GM19328 (cell line): ENCODE measurements at regions not wholly inside any gene's neighbourhood (a gene's known extent, or its start where the extent isn't known, plus 50 kb on each side); places are given as distances from the start of the nearest gene placed in this dataset.

ENCODE experiments used
- ATAC-seq: cut with Tn5 transposase; IDR thresholded peaks from one replicate; pipeline ENCODE4 v1.9.1; 2021; ENCODE audit warnings: mild to moderate bottlenecking, moderate library complexity; ENCODE audit not compliant: unreplicated experiment

GRCh38 chr2:176388861-176389260 lies 119.6 kb downstream of the MTX2 start:
- no peak for ATAC-seq

DNA sequence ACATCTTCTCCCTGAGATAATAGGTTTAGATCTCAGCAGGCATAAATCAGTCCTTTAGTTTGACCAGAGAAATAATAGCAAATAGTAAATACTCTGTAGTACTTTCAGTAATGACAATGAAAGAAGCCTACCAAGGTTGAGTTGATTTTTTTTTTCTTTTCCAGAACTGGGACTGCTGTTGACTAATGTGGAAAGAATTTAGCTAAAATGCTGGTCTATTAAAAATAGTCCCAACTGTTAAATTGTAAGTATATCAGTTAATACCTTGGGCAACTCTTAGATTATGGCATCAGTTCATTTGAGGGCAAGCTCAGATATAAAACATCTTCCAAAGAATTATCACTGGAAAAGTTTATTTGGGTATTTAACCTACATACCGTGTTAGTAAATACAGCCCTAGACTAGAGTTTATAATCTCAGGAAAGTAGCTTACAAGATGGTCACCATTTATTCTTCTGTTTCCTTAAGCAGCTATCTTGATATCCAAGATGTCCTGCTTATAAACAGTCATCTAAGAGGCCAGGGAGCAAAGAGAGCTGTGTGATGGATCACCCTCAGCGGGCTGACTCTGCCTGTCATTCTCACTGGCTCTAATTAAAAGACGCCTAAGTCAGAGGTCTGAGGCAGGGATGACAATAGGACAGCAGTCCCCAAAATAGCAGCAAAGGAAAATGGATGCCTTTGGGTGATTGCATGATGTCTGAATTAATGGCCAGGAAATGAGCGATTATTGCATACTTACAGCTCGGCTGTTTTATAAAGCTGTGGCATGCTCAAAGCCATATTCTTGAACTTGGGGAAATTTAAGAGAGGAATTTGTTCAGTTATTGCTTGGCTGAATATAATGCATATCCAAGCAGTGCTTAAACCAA lies 121.3 kb downstream of the MTX2 start:
- ATAC-seq, result no peak

DNA sequence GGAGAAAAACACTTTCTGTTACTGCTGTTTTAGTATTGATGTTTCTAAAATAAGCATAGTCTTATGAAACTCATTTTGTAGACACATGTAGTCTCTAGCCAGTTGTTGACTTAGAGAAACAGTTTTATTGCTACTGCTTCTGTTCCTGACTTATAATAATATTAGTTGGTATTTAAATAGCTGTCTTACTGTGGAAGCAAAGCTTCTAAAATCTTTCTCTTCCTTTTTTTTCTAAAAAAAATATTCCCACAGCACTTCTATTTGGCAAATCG lies 121.8 kb downstream of the MTX2 start:
- no peak for ATAC-seq

DNA sequence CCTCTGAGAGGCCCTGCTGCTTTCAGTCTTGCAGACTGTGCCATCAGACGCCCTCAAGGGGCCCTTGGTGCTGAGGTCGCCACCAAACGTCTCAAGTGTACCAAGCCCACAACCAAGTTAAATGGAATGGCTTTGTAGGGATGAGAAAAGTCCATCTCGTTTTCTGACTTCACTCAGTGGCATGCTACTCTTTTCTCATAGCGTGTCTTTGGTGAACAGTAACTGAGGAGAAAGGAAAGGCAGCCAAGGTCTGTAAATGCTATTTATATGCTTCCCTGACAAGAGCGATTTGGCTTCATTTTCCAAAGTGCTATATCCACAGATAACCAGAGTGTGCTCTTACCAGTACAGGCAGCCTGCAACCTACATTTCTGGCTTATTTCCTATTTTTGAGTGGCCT lies 123.0 kb downstream of the MTX2 start:
- no peak for ATAC-seq

DNA sequence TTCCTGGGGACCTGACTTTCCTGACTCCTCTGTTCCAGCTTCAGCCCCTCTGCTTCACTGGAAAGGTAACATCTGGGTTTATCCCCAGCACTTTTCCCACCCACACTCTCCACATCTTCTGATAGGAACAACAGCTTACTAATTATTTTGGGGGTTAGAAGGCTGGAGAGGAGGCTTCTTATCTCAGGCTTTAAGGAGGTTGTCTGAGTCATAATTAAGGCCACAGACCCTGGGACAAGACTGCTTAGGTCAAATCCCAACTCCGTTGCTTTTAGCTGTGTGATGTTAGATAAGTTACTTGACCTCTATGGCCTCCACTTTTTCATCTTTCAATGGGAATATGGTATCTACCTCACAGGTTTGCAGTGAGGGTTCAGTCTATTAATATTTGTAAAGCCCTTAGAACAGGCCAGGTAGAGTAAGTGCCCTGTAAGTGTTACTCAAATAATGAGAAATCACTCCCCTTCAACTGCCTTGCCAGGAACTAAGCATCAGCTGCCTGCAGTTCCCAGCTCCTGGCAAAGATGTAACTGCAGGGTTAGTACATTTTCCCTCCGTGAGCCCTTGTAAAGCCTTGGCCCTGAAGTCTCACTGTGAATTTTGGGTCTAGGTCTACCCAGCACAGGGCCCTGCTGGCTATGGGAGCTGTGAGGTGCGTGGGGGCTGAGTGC lies 123.6 kb downstream of the MTX2 start:
- no peak for ATAC-seq

DNA sequence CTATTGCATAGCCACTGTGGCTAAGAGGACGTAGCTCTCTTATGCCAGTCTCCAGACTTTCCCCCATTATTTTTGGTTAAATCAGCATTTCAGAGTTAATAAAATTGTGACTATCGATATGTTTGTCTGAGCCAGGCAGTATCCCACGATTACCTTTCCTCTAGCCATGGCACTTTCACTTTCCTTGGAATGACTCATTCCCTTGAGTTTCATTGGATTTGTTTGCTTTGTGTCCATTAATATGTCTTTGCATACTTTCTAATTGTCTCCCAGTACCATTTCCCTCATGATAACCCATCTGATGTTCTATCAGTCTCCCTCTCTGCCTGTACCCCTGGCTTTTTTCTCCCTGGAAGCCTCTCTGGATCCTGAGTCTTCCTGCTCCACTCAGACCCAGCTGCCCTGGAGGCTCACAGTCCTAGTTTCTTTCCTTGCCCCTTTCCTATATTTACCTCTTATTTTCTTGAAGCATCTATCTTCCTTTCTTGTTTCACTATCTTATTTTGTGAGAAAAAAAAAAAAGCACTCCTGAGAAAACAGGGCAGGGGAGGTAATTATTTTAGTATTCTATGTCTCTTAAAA lies 126.1 kb downstream of the MTX2 start:
- no peak for ATAC-seq

DNA sequence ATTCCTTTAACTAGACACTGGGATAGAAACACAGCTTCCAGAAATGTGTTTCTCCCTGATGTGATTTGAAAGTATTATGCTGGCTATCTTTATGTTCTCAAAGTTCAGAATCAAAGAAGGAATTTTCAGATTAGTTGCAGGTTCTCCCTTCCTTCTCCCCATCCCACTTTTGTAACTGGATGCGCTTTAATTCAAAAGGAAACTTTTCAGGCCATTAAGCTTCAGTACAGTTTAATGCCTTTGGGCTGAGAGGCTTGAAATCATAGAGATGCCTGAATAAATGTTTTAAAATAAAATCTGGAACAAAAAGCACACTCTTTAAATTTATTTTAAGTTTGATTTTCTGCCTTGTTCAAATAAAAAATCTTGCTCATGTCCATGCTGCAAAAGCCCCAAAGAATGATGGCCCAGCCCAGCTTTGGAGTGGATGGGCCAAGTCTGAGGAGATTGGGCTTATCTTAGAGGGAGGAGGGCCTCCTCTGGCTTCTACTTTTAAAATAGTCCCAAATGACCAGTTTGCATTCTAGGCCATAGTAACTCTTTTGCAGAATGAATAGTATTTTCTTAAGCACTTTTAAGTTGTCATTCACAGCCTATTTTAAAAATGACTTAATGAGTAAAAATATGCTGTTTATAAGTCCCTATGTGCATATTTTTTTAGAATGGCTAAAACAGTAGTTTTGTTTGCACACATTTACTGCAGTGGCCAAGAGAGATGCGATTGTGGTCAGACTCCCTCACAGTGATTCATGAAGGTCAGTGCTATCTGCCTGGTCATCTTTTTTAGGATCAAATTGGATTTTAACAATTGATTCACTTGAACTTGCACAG lies 129.2 kb downstream of the MTX2 start:
- no peak for ATAC-seq

DNA sequence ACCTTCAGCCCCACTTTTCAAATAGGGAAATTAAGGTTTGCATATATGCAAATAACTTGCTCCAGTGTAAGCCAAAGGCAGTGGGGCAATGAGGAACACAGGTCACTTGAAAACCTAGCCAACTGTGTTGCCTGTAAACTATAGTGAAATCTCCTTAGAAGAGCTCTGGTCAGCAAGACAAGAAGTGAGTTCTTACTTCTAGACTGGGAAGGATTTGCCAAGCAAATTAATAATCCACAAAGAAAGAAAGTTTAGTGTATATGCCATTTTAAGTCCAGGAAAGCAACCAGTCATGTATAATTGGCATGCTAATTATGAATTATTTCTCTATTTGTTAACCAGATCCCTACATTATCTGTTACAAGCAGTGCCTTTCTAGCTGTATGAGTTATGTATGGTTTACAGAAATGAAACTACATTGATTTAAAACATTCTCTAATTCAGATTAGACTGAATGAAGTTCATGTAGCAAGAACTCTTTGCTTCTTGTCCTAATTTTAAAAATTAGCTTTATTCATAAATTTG lies 129.9 kb downstream of the MTX2 start:
- no peak for ATAC-seq

DNA sequence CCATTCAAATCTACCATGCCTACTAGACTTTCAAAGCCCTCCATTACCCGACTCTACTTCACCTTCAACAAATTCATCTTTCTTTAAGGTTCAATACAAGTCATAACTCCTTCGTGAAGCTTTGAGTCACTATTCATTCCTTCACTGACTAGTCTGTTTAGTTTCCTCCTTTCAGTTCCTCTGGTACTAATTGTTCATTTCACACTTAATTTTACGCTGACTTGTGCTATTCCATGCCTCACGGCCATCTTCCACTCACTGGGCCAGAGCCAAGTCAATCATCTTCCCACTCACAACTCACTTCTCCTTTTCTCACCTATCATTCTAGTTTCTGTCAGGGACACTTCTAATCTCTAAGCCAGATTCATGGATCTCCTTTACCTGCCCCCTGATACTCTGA lies 136.2 kb downstream of the MTX2 start:
- no peak for ATAC-seq

GRCh38 chr2:176407706-176408105 lies 138.5 kb downstream of the MTX2 start:
- ATAC-seq, result no peak

GRCh38 chr2:176409671-176410070 lies 140.4 kb downstream of the MTX2 start:
- no peak for ATAC-seq

DNA sequence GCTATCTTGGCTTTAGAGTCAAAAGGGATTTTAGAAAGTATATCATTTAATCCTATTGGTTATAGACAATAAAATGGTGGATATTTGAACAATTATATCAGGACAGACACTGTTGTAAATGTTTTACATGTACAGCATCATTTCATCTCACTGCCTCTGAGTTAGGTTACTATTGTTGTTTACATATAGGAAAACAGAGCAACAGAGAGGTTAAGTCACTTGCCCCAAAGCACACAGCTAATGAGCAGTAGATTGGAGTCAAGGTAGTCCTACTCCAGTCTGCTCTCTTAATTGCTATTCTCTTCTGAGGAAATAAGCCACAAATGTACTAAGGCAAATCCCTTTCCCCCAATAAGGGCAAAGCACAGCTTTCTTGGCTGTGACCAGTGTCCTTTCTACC lies 142.9 kb downstream of the MTX2 start:
- no peak for ATAC-seq

DNA sequence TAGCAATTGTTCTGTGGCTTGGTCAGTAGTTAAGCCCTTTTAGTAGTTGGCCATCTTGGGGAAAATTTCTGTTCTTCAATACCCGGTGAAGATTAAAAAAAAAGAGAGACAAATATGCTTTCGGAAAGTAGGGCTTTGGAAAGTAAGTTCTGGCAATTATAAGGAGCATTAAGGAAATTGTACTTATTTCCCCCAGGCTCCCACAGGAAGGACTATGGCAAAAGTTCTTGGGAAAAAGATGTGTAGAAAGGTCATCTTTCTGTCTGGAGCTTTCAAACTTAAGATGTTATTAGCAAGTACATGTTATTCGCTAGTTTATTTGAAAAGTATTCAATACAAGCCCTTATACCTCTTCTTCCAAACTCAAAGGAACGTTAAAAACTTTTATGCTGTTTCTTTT lies 144.5 kb downstream of the MTX2 start:
- no peak for ATAC-seq

- no peak for ATAC-seq
These were observed 145.4 kb downstream of the MTX2 start for GRCh38 chr2:176414641-176415040.

- no peak for ATAC-seq
These were observed 146.1 kb downstream of the MTX2 start for GRCh38 chr2:176415174-176415895.

DNA sequence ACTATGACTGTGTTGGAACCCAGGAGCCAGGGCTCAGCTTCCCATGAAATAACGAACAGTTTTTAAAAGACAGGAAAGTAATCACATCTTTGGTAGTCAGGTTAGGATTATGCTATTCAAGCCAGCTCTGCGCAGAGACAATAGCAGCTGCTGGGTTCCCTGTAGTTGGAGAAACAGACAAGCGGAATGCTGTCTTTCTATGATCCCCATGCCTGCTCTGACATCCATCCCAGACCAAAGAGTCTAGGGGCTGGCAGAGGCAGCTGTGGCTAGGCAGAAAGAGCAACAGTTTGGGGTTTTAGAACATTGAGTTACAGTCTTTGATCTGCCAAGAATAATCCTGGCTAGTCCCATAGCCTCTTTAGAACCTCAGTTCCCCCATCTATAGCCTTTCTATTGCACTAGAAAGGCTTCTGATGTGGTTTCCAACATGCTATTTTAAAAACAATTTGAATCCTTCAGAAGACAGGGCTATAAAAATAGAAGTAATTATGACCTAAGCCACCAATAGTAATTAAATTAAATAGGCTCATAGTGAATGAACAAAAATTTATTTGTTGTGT lies 146.8 kb downstream of the MTX2 start:
- no peak for ATAC-seq

GRCh38 chr2:176418768-176419167 lies 149.5 kb downstream of the MTX2 start:
- ATAC-seq, result no peak

GRCh38 chr2:176419591-176420071 lies 150.4 kb downstream of the MTX2 start:
- no peak for ATAC-seq

- ATAC-seq, result no peak
These were observed 152.2 kb downstream of the MTX2 start for GRCh38 chr2:176421297-176422050.
